ENCODE measurements at regions not wholly inside any gene's neighbourhood (a gene's known extent, or its start where the extent isn't known, plus 50 kb on each side); places are given as distances from the start of the nearest gene placed in this dataset.

GRCh38 chr13:48761256-48761655 lies 107.5 kb downstream of the CYSLTR2 start:
- no peak for DNase-seq

GRCh38 chr13:48769107-48769704 lies 115.5 kb downstream of the CYSLTR2 start:
- peak; percentile 88 for DNase-seq

GRCh38 chr13:48770372-48770771 lies 116.6 kb downstream of the CYSLTR2 start:
- DNase-seq = no peak

- DNase-seq = no peak
Observed at GRCh38 chr13:48772908-48773307, 119.2 kb downstream of the CYSLTR2 start.

- DNase-seq = no peak
Observed at GRCh38 chr13:48773531-48774275, 120.0 kb downstream of the CYSLTR2 start.

- DNase-seq = no peak
Observed at GRCh38 chr13:48775285-48775684, 121.6 kb downstream of the CYSLTR2 start.

- no peak for DNase-seq
Observed at GRCh38 chr13:48775804-48776203, 122.1 kb downstream of the CYSLTR2 start.

GRCh38 chr13:48776401-48776800 lies 122.7 kb downstream of the CYSLTR2 start:
- no peak for DNase-seq

- DNase-seq = no peak
Observed at GRCh38 chr13:48778610-48779009, 124.9 kb downstream of the CYSLTR2 start.

- DNase-seq = no peak
Observed at GRCh38 chr13:48780713-48781341, 127.1 kb downstream of the CYSLTR2 start.

GRCh38 chr13:48782429-48782840 lies 128.7 kb downstream of the CYSLTR2 start:
- DNase-seq = no peak

GRCh38 chr13:48783181-48783630 lies 129.5 kb downstream of the CYSLTR2 start:
- DNase-seq = no peak

- DNase-seq = no peak
Observed at GRCh38 chr13:48783695-48784230, 130.0 kb downstream of the CYSLTR2 start.

- no peak for DNase-seq
Observed at GRCh38 chr13:48784916-48785548, 131.3 kb downstream of the CYSLTR2 start.

- no peak for DNase-seq
Observed at GRCh38 chr13:48790199-48790598, 136.5 kb downstream of the CYSLTR2 start.

- no peak for DNase-seq
Observed at GRCh38 chr13:48790966-48791365, 137.2 kb downstream of the CYSLTR2 start.

- no peak for DNase-seq
Observed at GRCh38 chr13:48797127-48797526, 143.4 kb downstream of the CYSLTR2 start.

- no peak for DNase-seq
Observed at GRCh38 chr13:48797761-48798160, 144.0 kb downstream of the CYSLTR2 start.

- DNase-seq = no peak
Observed at GRCh38 chr13:48798180-48798579, 144.5 kb downstream of the CYSLTR2 start.

- no peak for DNase-seq
Observed at GRCh38 chr13:48801255-48801654, 147.5 kb downstream of the CYSLTR2 start.

GRCh38 chr13:48804821-48805601 lies 151.3 kb downstream of the CYSLTR2 start:
- no peak for DNase-seq

GRCh38 chr13:48806522-48806921 lies 152.8 kb downstream of the CYSLTR2 start:
- no peak for DNase-seq

- no peak for DNase-seq
Observed at GRCh38 chr13:48808683-48809082, 155.0 kb downstream of the CYSLTR2 start.

Measured in activated CD8-positive, alpha-beta memory T cell treated with anti-CD3 and anti-CD28 coated beads for 24 hours (primary cell).